ENCODE measurements at regions not wholly inside any gene's neighbourhood (a gene's known extent, or its start where the extent isn't known, plus 50 kb on each side); places are given as distances from the start of the nearest gene placed in this dataset.
"Not testable (repeated sequence)": the region's sequence is repeated elsewhere in the genome, so short reads cannot be mapped to it uniquely, and the experiment has no call there.

DNA sequence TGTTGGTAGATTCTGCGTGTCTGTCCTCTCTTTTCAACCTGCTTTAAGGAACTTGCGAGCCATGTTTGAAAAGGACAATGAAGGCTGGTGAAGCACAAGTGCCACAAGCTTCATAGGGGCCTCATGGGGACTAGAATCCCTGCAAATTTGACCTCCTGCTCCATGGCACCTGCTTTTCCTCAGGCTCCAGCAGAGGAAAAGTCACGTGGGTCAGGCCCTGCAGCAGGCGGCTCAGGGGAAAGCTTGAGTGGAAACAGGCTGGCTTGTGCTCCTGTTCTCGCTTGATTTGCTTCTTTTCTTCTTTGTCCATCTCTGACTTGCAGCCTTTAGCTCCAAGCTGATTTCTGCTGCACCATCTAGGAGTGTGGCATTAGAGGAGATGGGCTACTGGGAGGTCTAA lies 187.6 kb upstream of the MAST4 start:
- DNase-seq (ENCODE audit: insufficient read length, low spot score) = no peak
- no peak for FAIRE-seq

DNA sequence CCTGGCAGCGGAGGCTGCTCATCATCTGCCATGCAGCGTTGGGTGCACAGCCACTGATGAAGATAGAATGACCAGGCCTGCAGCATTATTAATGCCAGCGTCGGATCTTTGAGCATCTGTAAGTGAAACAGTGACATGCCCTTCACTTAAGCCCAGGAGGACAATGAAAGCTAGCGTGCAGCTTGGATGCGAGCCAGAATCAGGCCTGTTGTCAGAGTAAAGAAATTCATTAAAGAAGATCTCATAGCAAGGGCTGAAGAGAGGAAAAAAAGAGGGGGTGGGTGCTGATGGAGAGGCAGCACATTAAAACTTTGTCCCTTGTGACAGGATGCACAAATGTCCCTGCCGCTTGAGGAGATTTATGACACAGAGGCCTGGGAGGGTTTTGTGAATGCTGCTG lies 186.1 kb upstream of the MAST4 start:
- no peak for DNase-seq (ENCODE audit: insufficient read length, low spot score)

DNA sequence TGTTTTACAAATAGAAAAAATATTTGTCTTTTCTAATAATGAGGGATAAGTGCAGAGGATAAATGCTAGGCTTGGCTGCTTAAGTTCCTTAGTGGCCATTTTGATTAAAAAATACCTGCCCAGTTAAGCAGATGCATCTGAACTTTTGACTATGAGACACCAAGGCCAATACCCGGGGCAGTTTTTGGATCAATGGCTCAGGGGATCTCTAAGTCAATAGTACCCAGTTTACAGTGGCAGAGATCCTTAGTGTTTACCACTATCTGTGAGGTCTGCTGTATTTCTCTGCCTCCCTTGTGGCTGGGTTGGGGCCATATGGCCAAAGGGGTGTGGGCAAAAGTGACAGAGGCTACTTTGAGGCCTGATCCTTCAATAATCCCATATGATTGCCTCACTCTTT lies 184.5 kb upstream of the MAST4 start:
- DNase-seq (ENCODE audit: insufficient read length, low spot score) (no peak), FAIRE-seq (no peak)

More for the DNA sequence above, 186.1 kb upstream of the MAST4 start:
- FAIRE-seq = no peak

DNA sequence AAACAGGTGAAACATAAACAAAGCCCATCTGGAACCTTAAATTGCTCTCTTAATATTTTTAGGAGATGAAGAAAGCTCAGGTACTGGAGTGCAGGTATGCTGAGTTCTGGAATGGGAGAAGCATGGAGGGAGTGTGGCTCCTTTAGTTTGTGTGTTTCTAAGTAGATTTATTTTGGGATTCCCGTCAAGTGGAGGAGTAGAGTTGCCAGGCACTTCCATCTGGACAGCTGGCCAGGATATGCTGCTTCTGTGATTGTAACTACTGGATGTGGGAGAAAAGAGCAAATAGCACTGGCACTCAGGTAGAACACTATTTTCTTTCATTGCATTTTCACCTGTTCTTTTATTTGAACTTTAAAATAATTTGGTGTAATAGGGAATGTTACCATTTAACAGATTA lies 182.3 kb upstream of the MAST4 start:
- FAIRE-seq (no peak), DNase-seq (ENCODE audit: insufficient read length, low spot score) (no peak)

DNA sequence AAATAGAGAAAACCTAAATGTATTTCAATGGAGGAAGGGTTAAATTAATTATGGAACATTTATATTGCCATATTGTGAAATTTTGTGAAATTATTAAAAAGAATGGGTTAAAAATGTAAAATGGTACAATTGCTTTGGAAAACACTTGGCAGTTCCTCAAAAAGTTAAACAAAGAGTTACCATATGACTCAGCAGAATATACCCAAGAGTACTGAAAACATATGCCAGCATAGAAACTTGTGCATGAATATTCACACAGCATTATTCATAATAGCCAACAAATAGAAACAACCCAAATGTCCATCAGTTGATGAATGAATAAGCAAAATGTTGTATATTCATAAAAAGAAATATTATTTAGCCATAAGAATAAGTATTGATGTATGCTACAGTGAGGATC lies 181.0 kb upstream of the MAST4 start:
- FAIRE-seq = no peak
- DNase-seq (ENCODE audit: insufficient read length, low spot score) = no peak

- FAIRE-seq (no peak), DNase-seq (ENCODE audit: insufficient read length, low spot score) (no peak)
Observed at GRCh38 chr5:66416698-66417097, 179.5 kb upstream of the MAST4 start.

- no peak for DNase-seq (ENCODE audit: insufficient read length, low spot score)
- no peak for FAIRE-seq
Observed at GRCh38 chr5:66417781-66418180, 178.4 kb upstream of the MAST4 start.

DNA sequence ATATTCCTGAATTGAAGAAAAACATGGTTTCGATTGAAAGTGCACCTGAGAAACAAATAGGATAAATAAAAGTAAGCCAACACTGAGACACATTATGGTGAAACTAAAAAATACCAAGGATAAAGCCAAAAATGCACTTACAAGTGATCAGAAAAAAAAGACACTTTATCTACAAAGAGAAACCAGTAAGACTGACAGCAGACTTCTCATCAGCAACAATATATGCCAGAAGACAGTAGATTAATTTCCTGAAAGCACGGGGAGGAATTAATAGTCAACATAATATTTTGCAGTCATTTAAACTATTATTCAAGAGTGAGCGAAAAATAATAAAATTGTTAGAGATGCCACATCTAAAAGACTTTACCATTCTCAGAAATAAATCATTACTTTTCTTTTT lies 172.7 kb upstream of the MAST4 start:
- FAIRE-seq = no peak
- DNase-seq (ENCODE audit: insufficient read length, low spot score) = no peak

DNA sequence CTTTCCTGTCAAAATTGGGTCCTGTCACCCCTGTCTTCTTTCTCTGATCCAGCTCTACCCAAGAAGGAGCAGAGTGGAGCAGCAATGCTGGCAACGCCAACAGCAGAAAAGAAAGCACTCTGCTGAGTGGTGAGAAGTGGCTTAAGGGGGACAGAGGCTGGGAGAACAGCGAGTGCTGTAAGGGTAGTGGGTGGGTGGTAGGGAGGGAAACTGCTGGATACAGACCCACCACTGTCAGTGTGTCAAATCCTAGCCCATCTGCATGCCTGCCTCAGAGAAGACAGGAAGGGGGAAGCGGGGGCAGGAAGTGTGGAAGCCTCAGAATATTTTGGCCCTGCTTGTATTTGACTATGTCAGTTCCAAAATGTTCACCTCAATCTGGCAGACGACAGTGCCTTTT lies 170.4 kb upstream of the MAST4 start:
- no peak for FAIRE-seq
- no peak for DNase-seq (ENCODE audit: insufficient read length, low spot score)

DNA sequence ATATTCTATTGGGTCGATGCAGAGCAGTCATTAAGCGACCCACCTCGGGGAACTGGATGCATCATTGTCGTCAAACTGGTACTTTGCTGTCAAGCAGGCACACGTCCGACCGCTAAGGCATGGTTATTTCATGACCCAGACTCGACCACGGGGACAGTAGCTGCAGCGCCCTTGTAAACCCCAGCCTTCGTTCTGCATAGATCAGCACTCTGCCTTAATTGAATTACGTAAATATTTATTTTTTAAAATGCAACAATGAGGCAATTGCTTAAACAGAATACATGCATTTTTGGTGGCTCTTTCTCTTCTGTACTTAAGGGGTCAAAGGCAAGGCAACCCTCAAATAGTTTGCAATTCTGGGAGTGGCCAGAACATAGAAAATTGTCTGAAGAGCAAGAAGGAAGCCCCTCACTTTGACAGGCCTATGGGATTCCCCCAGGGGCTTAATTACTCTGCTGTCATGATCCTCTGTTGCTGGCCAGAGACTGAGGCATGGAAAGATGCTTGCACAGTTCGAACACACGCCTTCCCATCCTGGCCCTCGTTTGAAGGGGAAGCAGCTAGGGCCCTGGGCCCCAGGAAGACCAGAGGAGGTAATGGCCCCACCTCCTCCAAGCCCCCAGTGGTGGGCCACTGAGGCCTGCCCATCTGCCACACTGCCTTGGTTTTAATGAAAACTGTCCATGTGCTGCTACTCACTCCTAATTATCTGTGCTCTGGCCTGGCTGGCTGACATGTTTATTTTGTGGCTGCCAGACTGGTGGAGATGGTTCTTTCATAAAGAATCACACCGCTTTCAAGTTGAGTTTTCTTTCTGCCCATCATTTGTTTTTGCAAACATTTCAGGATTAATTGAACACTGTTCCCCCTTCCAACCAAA lies 169.7 kb upstream of the MAST4 start:
- DNase-seq (ENCODE audit: insufficient read length, low spot score) (no peak), FAIRE-seq (no peak)

GRCh38 chr5:66427139-66427442 lies 169.1 kb upstream of the MAST4 start:
- FAIRE-seq = no peak
- DNase-seq (ENCODE audit: insufficient read length, low spot score) = no peak

GRCh38 chr5:66436721-66437120 lies 159.5 kb upstream of the MAST4 start:
- FAIRE-seq = no peak
- no peak for DNase-seq (ENCODE audit: insufficient read length, low spot score)

GRCh38 chr5:66438087-66438486 lies 158.1 kb upstream of the MAST4 start:
- DNase-seq (ENCODE audit: insufficient read length, low spot score) (no peak), FAIRE-seq (no peak)

GRCh38 chr5:66438696-66439095 lies 157.5 kb upstream of the MAST4 start:
- FAIRE-seq (no peak), DNase-seq (ENCODE audit: insufficient read length, low spot score) (no peak)

DNA sequence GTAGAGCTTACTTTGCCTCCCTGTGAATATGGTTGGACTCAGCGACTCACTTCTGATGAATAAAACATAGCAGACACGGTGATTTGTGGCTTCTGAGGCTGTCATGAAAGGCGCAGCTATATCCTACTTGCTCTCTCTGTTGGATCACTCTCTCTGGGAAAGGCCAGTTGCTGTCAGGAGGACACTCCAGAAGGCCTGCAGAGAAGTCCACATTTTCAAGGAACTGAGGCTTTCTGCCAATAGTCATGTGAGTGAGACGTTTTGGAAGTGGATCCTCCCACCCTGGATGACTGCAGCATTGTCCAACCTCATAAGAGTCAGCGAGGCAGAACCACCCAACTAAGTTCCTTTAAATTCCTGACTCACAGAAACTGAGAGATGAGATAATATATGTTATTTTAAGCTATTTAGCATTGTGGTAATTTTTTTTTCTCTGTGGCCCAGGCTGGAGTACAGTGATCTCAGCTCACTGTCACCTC lies 156.0 kb upstream of the MAST4 start:
- no peak for DNase-seq (ENCODE audit: insufficient read length, low spot score)
- FAIRE-seq = no peak

DNA sequence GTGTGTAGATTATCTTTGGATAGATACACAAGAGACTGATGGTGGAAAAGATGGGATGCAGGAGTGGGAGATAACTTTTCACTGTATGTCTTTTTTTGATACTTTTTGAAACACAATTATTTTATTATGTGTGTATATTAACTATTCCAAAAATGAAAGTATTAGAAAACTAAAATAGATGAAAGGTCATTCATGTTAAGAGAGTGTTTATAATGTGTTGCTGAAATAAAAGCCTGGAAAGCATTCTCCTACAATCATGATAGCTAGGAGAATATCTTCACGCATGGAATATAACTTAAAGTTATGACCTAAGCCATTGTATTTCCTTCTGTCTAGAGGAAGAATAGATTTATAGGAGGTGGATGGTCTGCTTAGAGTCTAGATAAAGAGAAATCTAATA lies 154.8 kb upstream of the MAST4 start:
- FAIRE-seq (no peak), DNase-seq (ENCODE audit: insufficient read length, low spot score) (no peak)

- DNase-seq (ENCODE audit: insufficient read length, low spot score) (no peak), FAIRE-seq (no peak)
Observed at GRCh38 chr5:66442951-66443445, 153.2 kb upstream of the MAST4 start.

DNA sequence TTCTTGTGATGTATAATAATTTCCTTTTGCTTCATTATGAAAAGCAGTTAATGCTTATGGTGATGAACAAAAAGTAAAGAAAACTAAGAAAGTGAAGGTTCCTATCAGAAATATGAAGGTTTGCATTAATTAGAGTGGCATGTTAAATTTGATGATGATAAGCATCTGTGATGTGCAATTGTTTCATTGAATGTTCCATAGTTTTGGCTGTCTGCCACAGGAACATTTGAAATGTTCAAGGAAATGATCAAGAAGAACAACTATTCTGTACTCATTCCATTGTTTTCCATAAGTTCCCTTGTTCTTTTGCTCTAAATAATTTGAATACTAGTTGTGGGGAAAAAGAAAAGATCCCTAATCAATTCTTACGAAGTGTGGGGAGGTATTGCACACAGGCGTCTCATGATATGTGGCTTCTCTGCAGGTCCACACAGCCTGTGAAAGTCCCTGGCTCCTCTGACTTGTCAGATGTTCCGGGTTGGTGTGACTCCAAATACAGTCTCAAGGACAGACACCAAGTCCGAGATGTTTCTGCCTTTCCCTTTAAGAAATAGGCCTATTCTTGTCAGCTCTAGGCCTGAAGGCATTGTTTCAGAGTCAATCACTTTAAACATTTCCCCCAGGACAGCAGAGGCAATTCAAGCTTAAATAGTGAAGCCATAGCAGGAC lies 152.6 kb upstream of the MAST4 start:
- FAIRE-seq = no peak
- no peak for DNase-seq (ENCODE audit: insufficient read length, low spot score)

DNA sequence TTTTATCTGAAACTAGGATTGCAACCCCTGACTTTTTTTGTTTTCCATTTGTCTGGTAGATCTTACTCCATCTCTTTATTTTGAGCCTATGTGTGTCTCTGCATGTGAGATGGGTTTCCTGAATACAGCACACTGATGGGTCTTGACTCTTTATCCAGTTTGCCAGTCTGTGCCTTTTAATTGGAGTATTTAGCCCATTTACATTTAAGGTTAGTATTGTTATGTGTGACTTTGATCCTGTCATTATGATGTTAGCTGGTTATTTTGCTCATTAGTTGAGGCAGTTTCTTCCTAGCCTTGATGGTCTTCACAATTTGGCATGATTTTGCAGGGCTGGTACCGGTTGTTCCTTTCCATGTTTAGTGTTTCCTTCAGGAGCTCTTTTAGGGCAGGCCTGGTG lies 148.1 kb upstream of the MAST4 start:
- FAIRE-seq; DNase-seq (ENCODE audit: insufficient read length, low spot score): not testable (repeated sequence)

DNA sequence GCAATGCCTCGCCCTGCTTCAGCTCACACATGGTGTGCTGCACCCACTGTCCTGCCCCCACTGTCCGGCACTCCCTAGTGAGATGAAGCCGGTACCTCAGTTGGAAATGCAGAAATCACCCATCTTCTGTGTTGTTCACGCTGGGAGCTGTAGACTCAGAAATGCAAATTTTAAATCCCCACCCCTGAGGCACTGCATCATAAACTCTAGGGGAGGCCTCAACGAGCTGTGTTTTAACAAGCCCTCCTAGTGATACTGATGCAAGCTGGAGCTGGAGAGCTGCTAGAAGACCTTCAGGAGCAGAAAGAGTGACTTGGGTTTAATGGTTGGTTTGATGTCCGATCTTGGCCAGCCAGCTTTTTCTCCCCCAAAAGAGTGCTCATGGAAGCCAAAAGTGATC lies 146.0 kb upstream of the MAST4 start:
- DNase-seq (ENCODE audit: insufficient read length, low spot score) = no peak
- FAIRE-seq = no peak

DNA sequence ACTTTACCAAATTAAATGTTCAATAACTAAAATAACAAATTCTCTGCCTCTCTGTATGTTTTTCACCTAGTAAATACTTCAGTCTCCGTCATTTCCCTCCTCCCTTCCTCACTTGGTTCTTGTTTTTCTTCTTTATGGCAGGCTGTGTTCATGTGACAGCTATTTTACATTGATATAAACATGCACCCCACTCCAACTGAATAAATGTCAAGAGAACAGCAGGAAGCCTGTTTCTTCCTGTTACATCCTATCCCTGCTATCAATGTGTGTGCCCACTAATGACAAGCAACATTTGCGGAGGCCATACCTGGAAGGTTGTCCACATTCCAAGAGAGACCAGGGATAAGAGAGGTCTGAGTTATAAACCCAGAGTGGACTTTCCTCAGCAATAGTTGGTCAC lies 145.2 kb upstream of the MAST4 start:
- FAIRE-seq (no peak), DNase-seq (ENCODE audit: insufficient read length, low spot score) (no peak)

DNA sequence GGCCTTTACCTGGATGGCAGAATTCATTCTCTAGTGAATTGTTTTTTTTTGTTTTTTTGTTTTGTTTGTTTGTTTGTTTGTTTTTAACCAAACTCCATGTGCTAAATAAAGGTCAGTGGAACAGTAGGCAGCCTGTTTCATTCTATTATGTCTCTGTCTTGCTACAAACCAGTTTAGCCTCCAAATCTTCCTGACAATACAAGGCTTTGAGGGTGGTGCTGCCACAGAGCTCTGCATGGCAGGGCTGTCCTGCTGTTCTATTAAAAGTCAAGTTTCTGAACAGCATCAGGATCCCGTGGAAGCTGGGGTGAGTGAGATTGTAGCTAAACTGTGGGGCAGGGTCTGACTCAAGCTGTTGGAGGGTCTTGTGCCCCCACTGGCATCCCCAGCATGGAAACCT lies 144.1 kb upstream of the MAST4 start:
- FAIRE-seq (no peak), DNase-seq (ENCODE audit: insufficient read length, low spot score) (no peak)
